Neural cell (in vitro differentiated cells): ENCODE measurements at regions not wholly inside any gene's neighbourhood (a gene's known extent, or its start where the extent isn't known, plus 50 kb on each side); places are given as distances from the start of the nearest gene placed in this dataset.

ENCODE experiments used
- H2AFZ ChIP-seq: fragments of 200-600, 300-800 bp; sonication (generic), shearing (Covaris generic); 2 replicates; pipeline ENCODE4 v1.6.0; 2014; ENCODE audit warnings: low read depth, mild to moderate bottlenecking, antibody characterized with exemption, low read length, moderate library complexity
- H3F3A ChIP-seq: fragments of 200-600 bp; shearing (Covaris generic); 2 replicates; pipeline ENCODE4 v1.6.1; 2016; ENCODE audit warnings: mild to moderate bottlenecking, moderate library complexity, mixed read lengths, antibody characterized with exemption, low read length; ENCODE audit not compliant: insufficient read depth, poor library complexity, severe bottlenecking
- H3K27ac ChIP-seq: fragments of 200-600, 300-800 bp; sonication (generic), shearing (Covaris generic); 2 replicates; pipeline ENCODE4 v1.5.1; 2014; ENCODE audit warnings: mild to moderate bottlenecking, low read length, moderate library complexity
- H3K27me3 ChIP-seq: fragments of 300-800, 200-600 bp; sonication (generic), shearing (Covaris generic); 2 replicates; pipeline ENCODE4 v1.6.0; 2014; ENCODE audit warnings: mild to moderate bottlenecking, low read depth, low read length, moderate library complexity; ENCODE audit not compliant: insufficient read depth
- H3K36me3 ChIP-seq: fragments of 300-800, 200-600 bp; sonication (generic), shearing (Covaris generic); 2 replicates; pipeline ENCODE4 v1.5.1; 2014; ENCODE audit warnings: mild to moderate bottlenecking, antibody characterized with exemption, low read length, moderate library complexity; ENCODE audit not compliant: insufficient read depth
- H3K4me2 ChIP-seq: fragments of 300-800, 200-600 bp; sonication (generic), shearing (Covaris generic); 2 replicates; pipeline ENCODE4 v1.6.0; 2014; ENCODE audit warnings: mild to moderate bottlenecking, low read length
- H3K4me3 ChIP-seq: fragments of 300-800, 200-600 bp; sonication (generic), shearing (Covaris generic); 2 replicates; pipeline ENCODE4 v1.5.1; 2014; ENCODE audit warnings: mild to moderate bottlenecking, low read length, moderate library complexity
- H3K79me2 ChIP-seq: fragments of 200-600 bp; shearing (Covaris generic); replicated peaks from 2 replicates; pipeline ENCODE4 v1.6.0; 2014; ENCODE audit warnings: mild to moderate bottlenecking, low read length, moderate library complexity; ENCODE audit not compliant: insufficient read depth
- H3K9ac ChIP-seq: fragments of 300-800, 200-600 bp; sonication (generic), shearing (Covaris generic); 2 replicates; pipeline ENCODE4 v1.6.1; 2016; ENCODE audit warnings: mild to moderate bottlenecking, low read length, mixed read lengths
- H3K9me2 ChIP-seq: fragments of 200-600 bp; shearing (Covaris generic); 2 replicates; pipeline ENCODE4 v1.6.1; 2016; ENCODE audit warnings: mild to moderate bottlenecking, low read length, mixed read lengths; ENCODE audit not compliant: insufficient read depth
- H3K9me3 ChIP-seq: fragments of 200-600, 300-800 bp; sonication (generic), shearing (Covaris generic); 2 replicates; pipeline ENCODE4 v1.6.1; 2016; ENCODE audit warnings: mild to moderate bottlenecking, mixed run types, low read length, moderate library complexity, mixed read lengths
- H4K20me1 ChIP-seq: fragments of 200-600 bp; shearing (Covaris generic); 2 replicates; pipeline ENCODE4 v1.6.1; 2016; ENCODE audit warnings: mild to moderate bottlenecking, mixed run types; ENCODE audit not compliant: insufficient read depth
- CTCF ChIP-seq: fragments of 450-650 bp; IDR thresholded peaks from 2 replicates; pipeline ENCODE4 v1.5.1; 2014; ENCODE audit warnings: antibody characterized with exemption, mild to moderate bottlenecking, moderate library complexity; ENCODE audit not compliant: poor library complexity, severe bottlenecking
- EP300 ChIP-seq: fragments of 450-650 bp; conservative IDR thresholded peaks from 2 replicates; pipeline ENCODE4 v1.6.1; 2014; ENCODE audit warnings: antibody characterized with exemption, mild to moderate bottlenecking, moderate library complexity; ENCODE audit not compliant: poor library complexity, severe bottlenecking
- EZH2 ChIP-seq: fragments of 200-600, 300-800 bp; shearing (Covaris generic), sonication (generic); IDR thresholded peaks from 2 replicates; pipeline ENCODE4 v1.6.1; 2014; ENCODE audit warnings: antibody characterized with exemption, low read length, borderline replicate concordance, mild to moderate bottlenecking; ENCODE audit not compliant: insufficient read depth, poor library complexity, severe bottlenecking
- MXI1 ChIP-seq: fragments of 450-650 bp; conservative IDR thresholded peaks from 2 replicates; pipeline ENCODE4 v1.6.1; 2014; ENCODE audit warnings: antibody characterized with exemption, mild to moderate bottlenecking; ENCODE audit not compliant: poor library complexity, severe bottlenecking
- POLR2AphosphoS5 ChIP-seq: IDR thresholded peaks from 2 replicates; pipeline ENCODE4 v1.6.1; 2012
- RAD21 ChIP-seq: fragments of 450-650 bp; conservative IDR thresholded peaks from 2 replicates; pipeline ENCODE4 v1.6.1; 2014; ENCODE audit warnings: antibody characterized with exemption, mild to moderate bottlenecking, moderate library complexity
- REST ChIP-seq: IDR thresholded peaks from 2 replicates; pipeline ENCODE4 v1.6.1; 2012; ENCODE audit warnings: borderline replicate concordance
- SMC3 ChIP-seq: fragments of 450-650 bp; conservative IDR thresholded peaks from 2 replicates; pipeline ENCODE4 v1.6.1; 2014; ENCODE audit warnings: antibody characterized with exemption, mild to moderate bottlenecking, moderate library complexity; ENCODE audit not compliant: poor library complexity
- TAF1 ChIP-seq: IDR thresholded peaks from 2 replicates; pipeline ENCODE4 v1.6.1; 2012; ENCODE audit warnings: low read depth

- H3K4me3 ChIP-seq: no peak overlapping the region
- no peak overlapping the region for H3K4me2 ChIP-seq
- H4K20me1 ChIP-seq: no peaks in the 10 kb centered on the region
- H2AFZ ChIP-seq: no peak overlapping the region
- no peak overlapping the region for H3K27ac ChIP-seq
- no peaks in the 10 kb centered on the region for H3K36me3 ChIP-seq
- no peaks in the 10 kb centered on the region for H3F3A ChIP-seq
- no peaks in the 10 kb centered on the region for H3K79me2 ChIP-seq
- H3K9ac ChIP-seq: no peak overlapping the region
- TF ChIP-seq SMC3 (no peak), RAD21 (no peak), POLR2AphosphoS5 (no peak), REST (no peak), MXI1 (no peak), EZH2 (no peak), EP300 (no peak), CTCF (no peak)
- no peaks in the 10 kb centered on the region for H3K9me2 ChIP-seq
- no peaks in the 10 kb centered on the region for H3K9me3 ChIP-seq
- no peaks in the 10 kb centered on the region for H3K27me3 ChIP-seq
These were observed 453.2 kb upstream of the PROK2 start for GRCh38 chr3:72238010-72238691.

- Histone ChIP-seq H3K36me3 (no peaks in the 10 kb centered on the region), H3K4me2 (no peak overlapping the region), H3K27me3 (no peaks in the 10 kb centered on the region), H3F3A (no peaks in the 10 kb centered on the region), H3K27ac (no peak overlapping the region), H2AFZ (no peak overlapping the region), H3K9ac (no peak overlapping the region), H4K20me1 (no peaks in the 10 kb centered on the region), H3K9me2 (no peaks in the 10 kb centered on the region), H3K9me3 (no peaks in the 10 kb centered on the region), H3K4me3 (no peak overlapping the region), H3K79me2 (no peaks in the 10 kb centered on the region)
- TF ChIP-seq EP300 (no peak), REST (no peak), SMC3 (no peak), MXI1 (no peak), RAD21 (no peak), TAF1 (no peak), POLR2AphosphoS5 (no peak), EZH2 (no peak), CTCF (no peak)
These were observed 452.7 kb upstream of the PROK2 start for GRCh38 chr3:72237679-72238009.
